OCI-LY3 (cell line): ENCODE measurements at regions not wholly inside any gene's neighbourhood (a gene's known extent, or its start where the extent isn't known, plus 50 kb on each side); places are given as distances from the start of the nearest gene placed in this dataset.

Source experiments
- H2AFZ ChIP-seq: fragments of 200-600, 300-600 bp; shearing (Covaris generic); 2 replicates; pipeline ENCODE4 v1.6.0; 2014; ENCODE audit warnings: antibody characterized with exemption, low read depth, low read length
- H3K27ac ChIP-seq: fragments of 200-600, 300-600 bp; sonication (generic); 2 replicates; pipeline ENCODE4 v1.5.1; 2014; ENCODE audit warnings: mild to moderate bottlenecking, low read length, moderate library complexity, mixed read lengths
- H3K27me3 ChIP-seq: fragments of 200-600, 300-600 bp; sonication (generic); 2 replicates; pipeline ENCODE4 v1.6.1; 2014; ENCODE audit warnings: low read depth, low read length, mixed read lengths
- H3K36me3 ChIP-seq: fragments of 200-600, 300-600 bp; sonication (generic); replicated peaks from 2 replicates; pipeline ENCODE3; 2014; ENCODE audit warnings: low read depth, low read length, mixed read lengths
- H3K4me1 ChIP-seq: fragments of 300-600, 200-600 bp; sonication (generic); 2 replicates; pipeline ENCODE4 v1.6.1; 2014; ENCODE audit warnings: low read length, mixed read lengths
- H3K4me2 ChIP-seq: fragments of 200-600, 300-600 bp; sonication (generic); 2 replicates; pipeline ENCODE4 v1.6.1; 2014; ENCODE audit warnings: low read length, mixed read lengths
- H3K4me3 ChIP-seq: fragments of 300-600, 200-600 bp; sonication (generic); 2 replicates; pipeline ENCODE4 v1.5.1; 2014; ENCODE audit warnings: antibody characterized with exemption, mild to moderate bottlenecking, low read length, moderate library complexity
- H3K79me2 ChIP-seq: fragments of 300-600, 200-600 bp; shearing (Covaris generic); 2 replicates; pipeline ENCODE4 v1.6.1; 2014; ENCODE audit warnings: mild to moderate bottlenecking, low read length, mixed read lengths
- H3K9ac ChIP-seq: fragments of 300-600, 200-600 bp; shearing (Covaris generic); 2 replicates; pipeline ENCODE4 v1.6.0; 2014; ENCODE audit warnings: mild to moderate bottlenecking, low read length, moderate library complexity
- H3K9me3 ChIP-seq: fragments of 200-600, 300-600 bp; shearing (Covaris generic); 2 replicates; pipeline ENCODE4 v1.6.1; 2014; ENCODE audit warnings: low read length, mixed read lengths; ENCODE audit not compliant: insufficient read depth
- H4K20me1 ChIP-seq: fragments of 200-600, 300-600 bp; sonication (generic); 2 replicates; pipeline ENCODE4 v1.6.1; 2016; ENCODE audit warnings: low read length, mixed read lengths; ENCODE audit not compliant: insufficient read depth
- CTCF ChIP-seq: fragments of 200-600, 300-600 bp; sonication (generic); IDR thresholded peaks from 2 replicates; pipeline ENCODE4 v1.5.1; 2014; ENCODE audit warnings: antibody characterized with exemption, low read length, low read depth
- EZH2phosphoT487 ChIP-seq: fragments of 200-600 bp; shearing (Covaris generic); IDR thresholded peaks from 2 replicates; pipeline ENCODE4 v1.6.1; 2018; ENCODE audit warnings: antibody characterized with exemption, mixed run types, low read depth

- Histone ChIP-seq H3K4me1 (no peaks in the 10 kb centered on the region), H3K4me2 (no peak overlapping the region), H3K4me3 (no peak overlapping the region), H3K27ac (no peak overlapping the region), H3K36me3 (no peaks in the 10 kb centered on the region), H3K27me3 (no peaks in the 10 kb centered on the region), H3K9ac (no peak overlapping the region), H4K20me1 (no peaks in the 10 kb centered on the region), H2AFZ (no peak overlapping the region), H3K79me2 (no peaks in the 10 kb centered on the region), H3K9me3 (no peaks in the 10 kb centered on the region)
- no peak for TF ChIP-seq EZH2phosphoT487
Observed at GRCh38 chr12:42933461-42934081, 344.0 kb upstream of the PRICKLE1 start.

- H3K4me1 ChIP-seq = no peaks in the 10 kb centered on the region
- H3K9ac ChIP-seq = no peak overlapping the region
- no peak overlapping the region for H3K4me3 ChIP-seq
- H3K27ac ChIP-seq = no peak overlapping the region
- no peaks in the 10 kb centered on the region for H3K79me2 ChIP-seq
- H4K20me1 ChIP-seq = no peaks in the 10 kb centered on the region
- no peak for TF ChIP-seq EZH2phosphoT487
- TF ChIP-seq CTCF = no peak
- no peak overlapping the region for H3K4me2 ChIP-seq
- no peaks in the 10 kb centered on the region for H3K9me3 ChIP-seq
- no peak overlapping the region for H2AFZ ChIP-seq
- H3K36me3 ChIP-seq = no peaks in the 10 kb centered on the region
- H3K27me3 ChIP-seq = no peaks in the 10 kb centered on the region
Observed at GRCh38 chr12:42932936-42933335, 343.4 kb upstream of the PRICKLE1 start.

GRCh38 chr12:42926232-42926631 is 336.7 kb upstream of the PRICKLE1 start:
- Histone ChIP-seq H3K9ac (no peak overlapping the region), H3K4me2 (no peak overlapping the region), H3K36me3 (no peaks in the 10 kb centered on the region), H3K4me1 (no peaks in the 10 kb centered on the region), H2AFZ (no peak overlapping the region), H3K27ac (no peak overlapping the region), H3K4me3 (no peak overlapping the region), H3K9me3 (no peaks in the 10 kb centered on the region), H4K20me1 (no peaks in the 10 kb centered on the region), H3K27me3 (no peaks in the 10 kb centered on the region), H3K79me2 (no peaks in the 10 kb centered on the region)
- TF ChIP-seq EZH2phosphoT487 (no peak), CTCF (no peak)

- H3K4me1 ChIP-seq = no peaks in the 10 kb centered on the region
- H3K36me3 ChIP-seq = no peaks in the 10 kb centered on the region
- no peak for TF ChIP-seq EZH2phosphoT487
- TF ChIP-seq CTCF = no peak
- H3K79me2 ChIP-seq = no peaks in the 10 kb centered on the region
- no peaks in the 10 kb centered on the region for H4K20me1 ChIP-seq
- H3K9ac ChIP-seq = no peak overlapping the region
- no peak overlapping the region for H3K4me3 ChIP-seq
- H3K4me2 ChIP-seq = no peak overlapping the region
- H3K27ac ChIP-seq = no peak overlapping the region
- no peak overlapping the region for H2AFZ ChIP-seq
- H3K9me3 ChIP-seq = no peaks in the 10 kb centered on the region
- no peaks in the 10 kb centered on the region for H3K27me3 ChIP-seq
Observed at GRCh38 chr12:42924482-42924881, 334.9 kb upstream of the PRICKLE1 start.
